Heart left ventricle (tissue), 13 donors: ENCODE measurements at regions not wholly inside any gene's neighbourhood (a gene's known extent, or its start where the extent isn't known, plus 50 kb on each side); places are given as distances from the start of the nearest gene placed in this dataset.

ENCODE experiments used
- CTCF ChIP-seq, 12 donors: fragments of 200-600 bp; sonication (generic) in 4 of 12; IDR thresholded peaks; one replicate each; pipeline versions ENCODE4 v1.5.0 to v1.8.0; 2018 to 2022; ENCODE audit warnings: antibody characterized with exemption in 12 of 12, mild to moderate bottlenecking in 5 of 12
- POLR2A ChIP-seq, 2 donors: fragments of 450-650 bp; IDR thresholded peaks; one replicate each; pipeline ENCODE4 v1.6.1; 2017; ENCODE audit warnings: antibody characterized with exemption in 2 of 2, mild to moderate bottlenecking in 2 of 2, moderate library complexity in 2 of 2
- donor health status: ischemic (EF 13 %, LVEDD 7.1; RV severe dilation, severe dysfunction).
- donor health status: DM: no; HTN: yes; CAD: no.
- donor health status: DM: no; HTN: no; CAD: no.
- donor health status: ischemic (EF 25% LVEDD 6.9; RV normal size, moderate dysfunction).
- donor health status: ischemic (EF 25% LVEDD 5.7; RV mildly dilated, moderate dysfunction).
- donor health status: ischemic (EF 35%, LVEDD 5.7; RV mildly dilated, moderate dysfunction).
- donor health status: nonischemic (EF 11% LVEDD 7.7; RV severe dilation, severe dysfunction).
- donor health status: DM: yes; HTN: yes; CAD: no.
- donor health status: PGD.
- donor health status: ischemic (EF 29% LVEDD 5.4; RV normal size, mild dysfunction).
- donor health status: nonischemic (EF 23%, LVEDD 6.1; RV moderate dilation, normal function).

- no peak for TF ChIP-seq CTCF (IDR thresholded peaks at IDR 0.05)
- no peak for TF ChIP-seq POLR2A (IDR thresholded peaks at IDR 0.05)
Observed at GRCh38 chr7:25353732-25354131, 125.4 kb upstream of the NPVF start.
